ENCODE measurements at regions not wholly inside any gene's neighbourhood (a gene's known extent, or its start where the extent isn't known, plus 50 kb on each side); places are given as distances from the start of the nearest gene placed in this dataset.
"Not testable (repeated sequence)": the region's sequence is repeated elsewhere in the genome, so short reads cannot be mapped to it uniquely, and the experiment has no call there.

DNA sequence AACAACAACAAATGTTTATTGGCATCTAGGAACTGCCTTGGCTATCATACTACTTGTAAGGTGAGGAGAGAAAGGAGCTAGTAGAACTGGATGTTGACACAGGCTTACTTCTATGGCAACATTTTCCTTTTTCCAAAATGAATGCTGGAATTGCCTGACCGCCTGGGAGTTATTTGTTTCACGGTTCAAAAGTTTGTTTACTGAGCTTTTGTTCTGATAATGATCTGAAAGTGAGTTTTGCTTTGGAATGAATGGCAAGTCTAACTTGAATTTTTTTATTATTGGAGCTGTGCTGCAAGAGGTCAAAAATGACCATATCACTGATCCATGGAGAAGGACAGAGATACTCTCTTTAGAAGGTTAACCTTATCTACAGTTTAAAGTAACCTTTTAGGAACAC lies 183.5 kb upstream of the CAND1 start:
- no peak overlapping the region for H3K27ac ChIP-seq (replicated peaks)
- no peaks in the 10 kb centered on the region for H3K9me3 ChIP-seq (replicated peaks)
- H3K36me3 ChIP-seq: no peaks in the 10 kb centered on the region
- intact Hi-C loops (cut with micrococcal nuclease): no loop called here
- H3K4me1 ChIP-seq: no peaks in the 10 kb centered on the region
- TF ChIP-seq, protein P1, sequence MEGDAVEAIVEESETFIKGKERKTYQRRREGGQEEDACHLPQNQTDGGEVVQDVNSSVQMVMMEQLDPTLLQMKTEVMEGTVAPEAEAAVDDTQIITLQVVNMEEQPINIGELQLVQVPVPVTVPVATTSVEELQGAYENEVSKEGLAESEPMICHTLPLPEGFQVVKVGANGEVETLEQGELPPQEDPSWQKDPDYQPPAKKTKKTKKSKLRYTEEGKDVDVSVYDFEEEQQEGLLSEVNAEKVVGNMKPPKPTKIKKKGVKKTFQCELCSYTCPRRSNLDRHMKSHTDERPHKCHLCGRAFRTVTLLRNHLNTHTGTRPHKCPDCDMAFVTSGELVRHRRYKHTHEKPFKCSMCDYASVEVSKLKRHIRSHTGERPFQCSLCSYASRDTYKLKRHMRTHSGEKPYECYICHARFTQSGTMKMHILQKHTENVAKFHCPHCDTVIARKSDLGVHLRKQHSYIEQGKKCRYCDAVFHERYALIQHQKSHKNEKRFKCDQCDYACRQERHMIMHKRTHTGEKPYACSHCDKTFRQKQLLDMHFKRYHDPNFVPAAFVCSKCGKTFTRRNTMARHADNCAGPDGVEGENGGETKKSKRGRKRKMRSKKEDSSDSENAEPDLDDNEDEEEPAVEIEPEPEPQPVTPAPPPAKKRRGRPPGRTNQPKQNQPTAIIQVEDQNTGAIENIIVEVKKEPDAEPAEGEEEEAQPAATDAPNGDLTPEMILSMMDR (IDR thresholded peaks at IDR 0.05; ENCODE audit: borderline replicate concordance): no peak
- H3K27me3 ChIP-seq (ENCODE audit: low read depth): peaks cover 59% of the 10 kb centered on the region
- DNase-seq: no peak
- no peak overlapping the region for H3K4me3 ChIP-seq

GRCh38 chr12:67086116-67086515 lies 183.0 kb upstream of the CAND1 start:
- no peaks in the 10 kb centered on the region for H3K36me3 ChIP-seq
- intact Hi-C loops (cut with micrococcal nuclease): no loop called here
- peaks cover 59% of the 10 kb centered on the region for H3K27me3 ChIP-seq (ENCODE audit: low read depth)
- TF ChIP-seq, protein P1 (IDR thresholded peaks at IDR 0.05; ENCODE audit: borderline replicate concordance): no peak
- H3K4me3 ChIP-seq: no peak overlapping the region
- no peak overlapping the region for H3K27ac ChIP-seq (replicated peaks)
- H3K4me1 ChIP-seq: no peaks in the 10 kb centered on the region
- H3K9me3 ChIP-seq (replicated peaks): no peaks in the 10 kb centered on the region
- no peak for DNase-seq

GRCh38 chr12:67088401-67089118 lies 180.6 kb upstream of the CAND1 start:
- Histone ChIP-seq H3K4me1 (no peaks in the 10 kb centered on the region), H3K4me3 (no peak overlapping the region), H3K27me3 (ENCODE audit: low read depth) (peaks cover 40% of the 10 kb centered on the region), H3K27ac (replicated peaks) (no peak overlapping the region), H3K36me3 (no peaks in the 10 kb centered on the region), H3K9me3 (replicated peaks) (no peaks in the 10 kb centered on the region)
- TF ChIP-seq, protein P1 (IDR thresholded peaks at IDR 0.05; ENCODE audit: borderline replicate concordance): no peak
- intact Hi-C loops (cut with micrococcal nuclease): no loop called here
- DNase-seq: no peak

DNA sequence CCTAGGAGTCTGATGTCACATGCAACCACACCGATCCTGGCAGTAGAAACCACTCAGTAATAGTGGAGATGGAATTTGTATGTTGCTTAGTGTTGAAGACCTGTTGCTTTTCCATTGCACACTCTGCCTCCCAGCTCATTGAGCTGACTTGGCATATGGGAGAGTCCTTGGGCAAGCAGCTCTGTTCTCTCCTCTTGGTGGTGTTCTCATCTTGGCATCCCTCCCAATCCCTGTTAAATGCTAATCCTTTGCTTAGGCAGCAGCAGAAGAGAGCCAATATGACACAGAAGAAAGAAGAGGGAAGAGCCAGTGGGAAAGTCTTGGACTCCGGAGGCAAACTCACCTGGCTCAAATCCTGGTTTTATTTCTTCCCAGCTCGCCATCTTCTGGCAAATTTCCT lies 178.0 kb upstream of the CAND1 start:
- intact Hi-C loops (cut with micrococcal nuclease): no loop called here
- Histone ChIP-seq H3K4me1 (no peaks in the 10 kb centered on the region), H3K9me3 (replicated peaks) (no peaks in the 10 kb centered on the region), H3K27me3 (ENCODE audit: low read depth) (peaks cover 19% of the 10 kb centered on the region), H3K4me3 (no peak overlapping the region), H3K27ac (replicated peaks) (no peak overlapping the region), H3K36me3 (no peaks in the 10 kb centered on the region)
- TF ChIP-seq, protein P1 (IDR thresholded peaks at IDR 0.05; ENCODE audit: borderline replicate concordance): no peak
- DNase-seq: no peak

DNA sequence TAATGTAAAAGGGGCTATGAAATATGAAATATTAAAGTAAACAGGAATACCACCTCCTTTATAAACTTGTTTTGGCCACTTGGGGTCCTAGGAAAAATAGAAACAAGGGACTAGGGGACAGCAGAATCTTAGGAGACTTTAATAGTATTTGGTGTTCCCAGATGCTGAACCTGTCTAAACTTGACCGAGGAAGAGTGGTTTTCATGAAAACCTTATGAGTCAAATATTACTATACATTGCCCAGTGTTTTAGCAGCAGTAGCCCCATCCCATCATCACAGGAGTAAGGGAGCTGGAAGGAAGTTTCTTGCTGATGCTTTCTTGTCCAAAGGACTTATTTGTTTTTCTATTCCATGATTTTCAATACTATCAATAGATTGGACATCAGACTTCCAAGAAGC lies 177.5 kb upstream of the CAND1 start:
- H3K9me3 ChIP-seq (replicated peaks): no peaks in the 10 kb centered on the region
- no peak overlapping the region for H3K27ac ChIP-seq (replicated peaks)
- no peak overlapping the region for H3K4me3 ChIP-seq
- H3K4me1 ChIP-seq: peaks cover under 1% of the 10 kb centered on the region
- no peak for DNase-seq
- H3K36me3 ChIP-seq: no peaks in the 10 kb centered on the region
- peaks cover 19% of the 10 kb centered on the region for H3K27me3 ChIP-seq (ENCODE audit: low read depth)
- intact Hi-C loops (cut with micrococcal nuclease): no loop called here
- TF ChIP-seq, protein P1 (IDR thresholded peaks at IDR 0.05; ENCODE audit: borderline replicate concordance): no peak

DNA sequence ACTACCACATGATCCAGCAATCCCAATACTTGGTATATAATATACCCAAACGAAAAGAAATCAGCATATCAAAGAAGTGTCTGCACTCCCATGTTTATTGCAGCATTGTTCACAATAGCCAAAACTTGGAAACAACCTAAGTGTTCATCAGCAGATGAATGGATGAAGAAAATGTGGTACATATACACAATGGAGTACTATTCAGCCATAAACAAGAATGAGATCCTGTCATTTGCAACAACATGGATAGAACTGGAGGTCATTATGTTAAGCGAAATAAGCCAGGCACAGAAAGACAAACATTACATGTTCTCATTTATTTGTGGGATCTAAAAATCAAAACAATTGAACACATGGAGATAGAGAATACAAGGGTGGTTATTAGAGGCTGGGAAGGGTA lies 176.2 kb upstream of the CAND1 start:
- H3K9me3 ChIP-seq (replicated peaks); H3K27ac ChIP-seq (replicated peaks); DNase-seq; intact Hi-C loops (cut with micrococcal nuclease); H3K36me3 ChIP-seq; H3K4me3 ChIP-seq; H3K4me1 ChIP-seq: not testable (repeated sequence)
- H3K27me3 ChIP-seq (ENCODE audit: low read depth): peaks cover 12% of the 10 kb centered on the region

All from left ventricle myocardium inferior (tissue), 1 donor.